ENCODE measurements at regions not wholly inside any gene's neighbourhood (a gene's known extent, or its start where the extent isn't known, plus 50 kb on each side); places are given as distances from the start of the nearest gene placed in this dataset.

- intact Hi-C loops (cut with micrococcal nuclease; ENCODE audit: unreplicated experiment), result no loop called here
- ChIA-PET CTCF (no interaction called here), POLR2A (ENCODE audit: low non-redundant PET) (no interaction called here)
- Histone ChIP-seq H3K27me3 (replicated peaks; ENCODE audit: insufficient read depth, low read depth, low read length, poor library complexity) (no peaks in the 10 kb centered on the region), H3K4me1 (ENCODE audit: insufficient read depth, low read length, poor library complexity, severe bottlenecking) (no peaks in the 10 kb centered on the region), H3K4me3 (ENCODE audit: low read depth, low read length, poor library complexity, severe bottlenecking) (no peak overlapping the region), H3K9me3 (ENCODE audit: low read depth, low read length, poor library complexity, severe bottlenecking) (no peaks in the 10 kb centered on the region), H3K27ac (ENCODE audit: low read depth, low read length, poor library complexity, severe bottlenecking) (no peak overlapping the region), H3K36me3 (ENCODE audit: insufficient read depth, low read length, poor library complexity, severe bottlenecking) (no peaks in the 10 kb centered on the region)
- no peak for DNase-seq (ENCODE audit: low spot score)
- TF ChIP-seq CTCF (conservative IDR thresholded peaks at IDR 0.05; ENCODE audit: low read depth, low read length) (no peak), EZH2 (IDR thresholded peaks at IDR 0.05; ENCODE audit: borderline replicate concordance, low read depth, low read length, poor library complexity, severe bottlenecking) (no peak)
- no TSS peak for BruUV-seq (replicated peaks)
These were observed 614.0 kb downstream of the USP25 start for GRCh38 chr21:16343776-16344175.

- no peak for DNase-seq (ENCODE audit: low spot score)
- H3K9me3 ChIP-seq (ENCODE audit: low read depth, low read length, poor library complexity, severe bottlenecking), result no peaks in the 10 kb centered on the region
- intact Hi-C loops (cut with micrococcal nuclease; ENCODE audit: unreplicated experiment), result no loop called here
- POLR2A ChIA-PET (ENCODE audit: low non-redundant PET), result no interaction called here
- BruUV-seq (replicated peaks), result no TSS peak
- no peaks in the 10 kb centered on the region for H3K4me1 ChIP-seq (ENCODE audit: insufficient read depth, low read length, poor library complexity, severe bottlenecking)
- CTCF ChIA-PET, result no interaction called here
- H3K27me3 ChIP-seq (replicated peaks; ENCODE audit: insufficient read depth, low read depth, low read length, poor library complexity), result no peaks in the 10 kb centered on the region
- TF ChIP-seq EZH2 (IDR thresholded peaks at IDR 0.05; ENCODE audit: borderline replicate concordance, low read depth, low read length, poor library complexity, severe bottlenecking) (no peak), CTCF (conservative IDR thresholded peaks at IDR 0.05; ENCODE audit: low read depth, low read length) (no peak)
- H3K27ac ChIP-seq (ENCODE audit: low read depth, low read length, poor library complexity, severe bottlenecking), result no peak overlapping the region
- H3K4me3 ChIP-seq (ENCODE audit: low read depth, low read length, poor library complexity, severe bottlenecking), result no peak overlapping the region
- no peaks in the 10 kb centered on the region for H3K36me3 ChIP-seq (ENCODE audit: insufficient read depth, low read length, poor library complexity, severe bottlenecking)
These were observed 616.0 kb downstream of the USP25 start for GRCh38 chr21:16345757-16346156.

GRCh38 chr21:16347223-16347622 is 617.4 kb downstream of the USP25 start:
- no peaks in the 10 kb centered on the region for H3K9me3 ChIP-seq (ENCODE audit: low read depth, low read length, poor library complexity, severe bottlenecking)
- DNase-seq (ENCODE audit: low spot score), result no peak
- H3K36me3 ChIP-seq (ENCODE audit: insufficient read depth, low read length, poor library complexity, severe bottlenecking), result no peaks in the 10 kb centered on the region
- CTCF ChIA-PET, result no interaction called here
- no peaks in the 10 kb centered on the region for H3K27me3 ChIP-seq (replicated peaks; ENCODE audit: insufficient read depth, low read depth, low read length, poor library complexity)
- POLR2A ChIA-PET (ENCODE audit: low non-redundant PET), result no interaction called here
- no peaks in the 10 kb centered on the region for H3K4me1 ChIP-seq (ENCODE audit: insufficient read depth, low read length, poor library complexity, severe bottlenecking)
- H3K4me3 ChIP-seq (ENCODE audit: low read depth, low read length, poor library complexity, severe bottlenecking), result no peak overlapping the region
- no peak for TF ChIP-seq CTCF (conservative IDR thresholded peaks at IDR 0.05; ENCODE audit: low read depth, low read length)
- no peak for TF ChIP-seq EZH2 (IDR thresholded peaks at IDR 0.05; ENCODE audit: borderline replicate concordance, low read depth, low read length, poor library complexity, severe bottlenecking)
- intact Hi-C loops (cut with micrococcal nuclease; ENCODE audit: unreplicated experiment), result no loop called here
- no TSS peak for BruUV-seq (replicated peaks)
- H3K27ac ChIP-seq (ENCODE audit: low read depth, low read length, poor library complexity, severe bottlenecking), result no peak overlapping the region

All from A673 (cell line).